ENCODE measurements at regions not wholly inside any gene's neighbourhood (a gene's known extent, or its start where the extent isn't known, plus 50 kb on each side); places are given as distances from the start of the nearest gene placed in this dataset.

- Mint-ChIP-seq H3K27ac (no peak overlapping the region), H3K4me3 (ENCODE audit: low read depth) (no peak overlapping the region), H3K36me3 (ENCODE audit: low read depth) (no peaks in the 10 kb centered on the region), H3K9me3 (no peaks in the 10 kb centered on the region), H3K27me3 (ENCODE audit: low read depth) (no peaks in the 10 kb centered on the region), H3K4me1 (ENCODE audit: low read depth) (no peaks in the 10 kb centered on the region)
- DNase-seq (ENCODE audit: low spot score), result no peak
- intact Hi-C loops (cut with micrococcal nuclease), result no loop called here
Measured at GRCh38 chrX:42725196-42725595, 52.8 kb downstream of the PPP1R2C start.

- H3K36me3 Mint-ChIP-seq (ENCODE audit: low read depth), result no peaks in the 10 kb centered on the region
- H3K4me1 Mint-ChIP-seq (ENCODE audit: low read depth), result no peaks in the 10 kb centered on the region
- intact Hi-C loops (cut with micrococcal nuclease), result no loop called here
- no peak overlapping the region for H3K27ac Mint-ChIP-seq
- no peaks in the 10 kb centered on the region for H3K27me3 Mint-ChIP-seq (ENCODE audit: low read depth)
- H3K4me3 Mint-ChIP-seq (ENCODE audit: low read depth), result no peak overlapping the region
- no peak for DNase-seq (ENCODE audit: low spot score)
- H3K9me3 Mint-ChIP-seq, result no peaks in the 10 kb centered on the region
Measured at GRCh38 chrX:42720209-42720608, 57.8 kb downstream of the PPP1R2C start.

GRCh38 chrX:42715701-42716262 is 62.2 kb downstream of the PPP1R2C start:
- no peak overlapping the region for H3K4me3 Mint-ChIP-seq (ENCODE audit: low read depth)

GRCh38 chrX:42714981-42715700 is 62.8 kb downstream of the PPP1R2C start:
- peak; percentile 8 for DNase-seq (ENCODE audit: low spot score)
- Mint-ChIP-seq H3K9me3 (no peaks in the 10 kb centered on the region), H3K4me1 (ENCODE audit: low read depth) (no peaks in the 10 kb centered on the region), H3K27me3 (ENCODE audit: low read depth) (no peaks in the 10 kb centered on the region), H3K27ac (no peak overlapping the region), H3K36me3 (ENCODE audit: low read depth) (no peaks in the 10 kb centered on the region), H3K4me3 (ENCODE audit: low read depth) (no peak overlapping the region)
- intact Hi-C loops (cut with micrococcal nuclease), result no loop called here

More at GRCh38 chrX:42715701-42716262, 62.2 kb downstream of the PPP1R2C start:
- Mint-ChIP-seq H3K36me3 (ENCODE audit: low read depth) (no peaks in the 10 kb centered on the region), H3K4me1 (ENCODE audit: low read depth) (no peaks in the 10 kb centered on the region), H3K27me3 (ENCODE audit: low read depth) (no peaks in the 10 kb centered on the region), H3K27ac (no peak overlapping the region), H3K9me3 (no peaks in the 10 kb centered on the region)
- intact Hi-C loops (cut with micrococcal nuclease), result no loop called here
- no peak for DNase-seq (ENCODE audit: low spot score)

GRCh38 chrX:42710452-42710851 is 67.5 kb downstream of the PPP1R2C start:
- peaks cover 3% of the 10 kb centered on the region for H3K4me1 Mint-ChIP-seq (ENCODE audit: low read depth)
- H3K27ac Mint-ChIP-seq, result no peak overlapping the region
- no peak for DNase-seq (ENCODE audit: low spot score)
- H3K9me3 Mint-ChIP-seq, result no peaks in the 10 kb centered on the region
- no peaks in the 10 kb centered on the region for H3K27me3 Mint-ChIP-seq (ENCODE audit: low read depth)
- H3K4me3 Mint-ChIP-seq (ENCODE audit: low read depth), result no peak overlapping the region
- no peaks in the 10 kb centered on the region for H3K36me3 Mint-ChIP-seq (ENCODE audit: low read depth)
- intact Hi-C loops (cut with micrococcal nuclease), result no loop called here

GRCh38 chrX:42708222-42708621 is 69.7 kb downstream of the PPP1R2C start:
- H3K27me3 Mint-ChIP-seq (ENCODE audit: low read depth), result no peaks in the 10 kb centered on the region
- no peak overlapping the region for H3K4me3 Mint-ChIP-seq (ENCODE audit: low read depth)
- H3K36me3 Mint-ChIP-seq (ENCODE audit: low read depth), result no peaks in the 10 kb centered on the region
- H3K27ac Mint-ChIP-seq, result no peak overlapping the region
- intact Hi-C loops (cut with micrococcal nuclease), result no loop called here
- no peak for DNase-seq (ENCODE audit: low spot score)
- peaks cover 10% of the 10 kb centered on the region for H3K4me1 Mint-ChIP-seq (ENCODE audit: low read depth)
- H3K9me3 Mint-ChIP-seq, result no peaks in the 10 kb centered on the region

- H3K4me1 Mint-ChIP-seq (ENCODE audit: low read depth), result peaks cover 10% of the 10 kb centered on the region
- no peak for DNase-seq (ENCODE audit: low spot score)
Measured at GRCh38 chrX:42707742-42708141, 70.2 kb downstream of the PPP1R2C start.

GRCh38 chrX:42704454-42704853 is 73.5 kb downstream of the PPP1R2C start:
- Mint-ChIP-seq H3K4me1 (ENCODE audit: low read depth) (peaks cover 7% of the 10 kb centered on the region), H3K9me3 (peaks cover 4% of the 10 kb centered on the region), H3K4me3 (ENCODE audit: low read depth) (no peak overlapping the region), H3K27me3 (ENCODE audit: low read depth) (no peaks in the 10 kb centered on the region), H3K36me3 (ENCODE audit: low read depth) (no peaks in the 10 kb centered on the region), H3K27ac (no peak overlapping the region)
- intact Hi-C loops (cut with micrococcal nuclease), result no loop called here
- DNase-seq (ENCODE audit: low spot score), result no peak

More at GRCh38 chrX:42707742-42708141, 70.2 kb downstream of the PPP1R2C start:
- Mint-ChIP-seq H3K9me3 (no peaks in the 10 kb centered on the region), H3K36me3 (ENCODE audit: low read depth) (no peaks in the 10 kb centered on the region), H3K27me3 (ENCODE audit: low read depth) (no peaks in the 10 kb centered on the region), H3K27ac (no peak overlapping the region), H3K4me3 (ENCODE audit: low read depth) (no peak overlapping the region)
- intact Hi-C loops (cut with micrococcal nuclease), result no loop called here

- Mint-ChIP-seq H3K27ac (no peak overlapping the region), H3K4me1 (ENCODE audit: low read depth) (no peaks in the 10 kb centered on the region), H3K36me3 (ENCODE audit: low read depth) (no peaks in the 10 kb centered on the region), H3K27me3 (ENCODE audit: low read depth) (no peaks in the 10 kb centered on the region), H3K4me3 (ENCODE audit: low read depth) (no peak overlapping the region), H3K9me3 (peaks cover 4% of the 10 kb centered on the region)
- intact Hi-C loops (cut with micrococcal nuclease), result no loop called here
- DNase-seq (ENCODE audit: low spot score), result no peak
Measured at GRCh38 chrX:42697544-42697943, 80.4 kb downstream of the PPP1R2C start.

GRCh38 chrX:42696536-42697124 is 81.3 kb downstream of the PPP1R2C start:
- H3K4me1 Mint-ChIP-seq (ENCODE audit: low read depth), result no peaks in the 10 kb centered on the region
- intact Hi-C loops (cut with micrococcal nuclease), result no loop called here
- no peak overlapping the region for H3K4me3 Mint-ChIP-seq (ENCODE audit: low read depth)
- H3K36me3 Mint-ChIP-seq (ENCODE audit: low read depth), result no peaks in the 10 kb centered on the region
- DNase-seq (ENCODE audit: low spot score), result no peak
- H3K27me3 Mint-ChIP-seq (ENCODE audit: low read depth), result no peaks in the 10 kb centered on the region
- H3K9me3 Mint-ChIP-seq, result no peaks in the 10 kb centered on the region
- no peak overlapping the region for H3K27ac Mint-ChIP-seq

- no peaks in the 10 kb centered on the region for H3K4me1 Mint-ChIP-seq (ENCODE audit: low read depth)
- no peak overlapping the region for H3K4me3 Mint-ChIP-seq (ENCODE audit: low read depth)
- no peak overlapping the region for H3K27ac Mint-ChIP-seq
- no peak for DNase-seq (ENCODE audit: low spot score)
- intact Hi-C loops (cut with micrococcal nuclease), result no loop called here
- no peaks in the 10 kb centered on the region for H3K9me3 Mint-ChIP-seq
- H3K36me3 Mint-ChIP-seq (ENCODE audit: low read depth), result no peaks in the 10 kb centered on the region
- H3K27me3 Mint-ChIP-seq (ENCODE audit: low read depth), result no peaks in the 10 kb centered on the region
Measured at GRCh38 chrX:42695800-42696358, 82.1 kb downstream of the PPP1R2C start.

GRCh38 chrX:42694260-42694815 is 83.6 kb downstream of the PPP1R2C start:
- H3K27ac Mint-ChIP-seq, result no peak overlapping the region
- no peaks in the 10 kb centered on the region for H3K36me3 Mint-ChIP-seq (ENCODE audit: low read depth)
- no peaks in the 10 kb centered on the region for H3K9me3 Mint-ChIP-seq
- H3K27me3 Mint-ChIP-seq (ENCODE audit: low read depth), result no peaks in the 10 kb centered on the region
- intact Hi-C loops (cut with micrococcal nuclease), result no loop called here
- H3K4me3 Mint-ChIP-seq (ENCODE audit: low read depth), result no peak overlapping the region
- no peaks in the 10 kb centered on the region for H3K4me1 Mint-ChIP-seq (ENCODE audit: low read depth)
- no peak for DNase-seq (ENCODE audit: low spot score)

- Mint-ChIP-seq H3K27ac (no peak overlapping the region), H3K27me3 (ENCODE audit: low read depth) (no peaks in the 10 kb centered on the region), H3K4me3 (ENCODE audit: low read depth) (no peak overlapping the region), H3K36me3 (ENCODE audit: low read depth) (no peaks in the 10 kb centered on the region), H3K9me3 (no peaks in the 10 kb centered on the region), H3K4me1 (ENCODE audit: low read depth) (no peaks in the 10 kb centered on the region)
- intact Hi-C loops (cut with micrococcal nuclease), result no loop called here
- DNase-seq (ENCODE audit: low spot score), result no peak
Measured at GRCh38 chrX:42691196-42691595, 86.8 kb downstream of the PPP1R2C start.
